ENCODE measurements at regions not wholly inside any gene's neighbourhood (a gene's known extent, or its start where the extent isn't known, plus 50 kb on each side); places are given as distances from the start of the nearest gene placed in this dataset.
"Not testable (repeated sequence)": the region's sequence is repeated elsewhere in the genome, so short reads cannot be mapped to it uniquely, and the experiment has no call there.

DNA sequence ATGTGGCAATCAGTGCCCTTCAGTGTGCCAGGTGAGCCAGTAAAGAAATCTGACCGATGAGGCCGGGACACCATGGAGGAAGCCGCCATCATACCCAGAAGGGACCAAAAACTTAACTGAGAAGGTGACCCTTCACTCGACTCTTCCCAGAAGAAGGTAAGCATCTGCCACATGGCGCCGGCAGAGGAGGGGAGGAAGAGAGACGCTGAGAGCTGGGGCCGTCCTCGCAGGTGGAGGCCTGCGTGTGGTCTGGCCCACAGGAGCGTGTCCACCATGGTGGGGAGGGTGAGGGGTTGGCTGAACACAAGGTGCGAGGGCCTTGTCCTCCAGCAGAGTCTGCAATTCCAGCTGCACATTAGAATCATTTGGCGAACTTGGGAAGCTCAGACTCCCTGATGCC, 513.1 kb upstream of the RAB6C start:
- no peak for DNase-seq

DNA sequence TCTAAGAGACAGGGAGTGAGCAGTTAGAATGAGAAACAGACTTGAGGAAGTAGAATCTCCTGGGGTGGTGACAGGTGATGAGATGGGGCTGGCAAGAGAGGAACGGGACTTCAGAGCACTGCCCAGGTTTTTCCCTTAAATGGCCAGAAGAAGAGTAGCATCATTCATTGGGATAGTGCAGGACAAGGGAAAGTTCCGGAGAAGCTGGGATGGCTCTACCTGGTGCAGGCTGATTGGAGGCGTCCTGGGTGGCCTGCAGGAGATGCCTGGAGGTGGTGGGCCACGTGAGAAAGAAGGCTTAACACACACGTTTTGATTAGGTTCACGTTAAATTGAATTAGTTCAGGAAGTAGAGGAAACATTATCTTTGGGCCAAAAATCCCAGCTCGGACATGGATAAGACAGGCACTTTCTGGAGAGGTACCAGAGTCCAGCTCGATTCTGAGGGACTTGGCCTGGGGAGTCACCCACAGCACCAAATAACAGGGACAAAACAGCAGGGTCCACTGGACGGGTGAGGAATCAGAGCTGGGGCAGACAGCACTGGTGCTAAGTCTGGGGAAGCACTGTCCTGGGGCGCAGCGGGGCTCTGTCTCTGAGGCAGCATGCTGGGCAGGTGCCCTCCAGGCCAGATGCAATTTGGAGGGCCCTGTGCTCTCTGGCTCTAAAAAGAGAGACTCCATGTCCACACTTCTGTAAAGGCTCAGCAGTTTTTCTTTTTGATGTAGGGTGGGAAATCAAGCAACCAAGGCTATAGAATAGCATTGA, 512.3 kb upstream of the RAB6C start:
- no peak for DNase-seq

DNA sequence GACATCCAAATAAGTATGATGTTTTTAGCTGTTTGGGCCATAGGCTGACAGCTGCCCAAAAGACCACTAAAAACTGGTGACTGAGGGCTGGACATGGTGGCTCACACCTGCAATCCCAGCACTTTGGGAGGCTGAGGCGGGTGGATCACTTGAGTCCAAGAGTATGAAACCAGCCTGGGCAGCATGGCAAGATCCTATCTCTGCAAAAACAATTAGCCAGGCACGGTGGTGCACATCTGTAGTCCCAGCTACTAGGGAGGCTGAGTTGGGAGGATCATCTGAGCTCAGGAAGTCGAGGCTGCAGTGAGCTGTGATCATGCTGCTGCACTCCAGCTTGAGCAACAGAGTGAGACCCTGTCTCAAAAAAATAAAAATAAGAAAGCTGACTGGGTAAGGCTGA, 511.5 kb upstream of the RAB6C start:
- DNase-seq, result no peak

DNA sequence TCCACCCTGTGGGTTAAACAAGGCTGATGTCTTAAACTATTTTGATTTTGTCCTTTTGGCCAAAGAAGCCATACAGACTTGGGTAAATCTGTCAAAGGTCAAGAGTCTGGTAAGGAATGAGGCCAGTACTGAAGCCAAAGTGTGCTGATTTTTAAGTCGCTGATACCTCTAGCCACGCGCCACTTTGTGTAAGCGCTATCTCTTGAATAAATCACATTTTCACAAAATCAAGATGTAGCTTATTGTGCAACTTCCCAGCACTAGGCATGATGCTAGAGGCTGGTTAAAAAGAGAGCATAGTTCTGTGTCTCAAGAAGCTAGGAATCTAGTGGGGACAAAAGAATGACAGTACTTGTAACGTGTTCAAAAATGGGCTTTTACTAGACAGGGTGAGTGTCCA, 510.6 kb upstream of the RAB6C start:
- no peak for DNase-seq

DNA sequence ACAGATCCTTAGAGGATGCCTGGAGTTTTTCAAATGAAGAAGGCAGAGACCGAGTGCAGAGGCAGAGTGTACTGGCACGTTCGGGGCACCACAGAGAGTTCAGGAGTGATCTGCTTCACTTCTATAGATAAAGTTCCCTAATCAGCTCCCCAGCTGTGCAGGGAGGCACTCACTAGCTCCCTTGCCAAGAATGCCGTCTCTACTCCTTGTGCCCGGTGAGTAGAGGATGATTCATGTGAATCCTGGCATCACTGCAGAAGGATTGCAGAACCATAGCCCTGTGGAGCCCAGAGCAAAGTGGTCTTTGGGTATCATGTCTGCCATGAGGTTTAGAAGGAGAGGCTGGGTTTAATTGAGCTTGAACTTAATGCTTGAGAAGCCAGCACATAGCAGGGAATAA, 510.1 kb upstream of the RAB6C start:
- no peak for DNase-seq

DNA sequence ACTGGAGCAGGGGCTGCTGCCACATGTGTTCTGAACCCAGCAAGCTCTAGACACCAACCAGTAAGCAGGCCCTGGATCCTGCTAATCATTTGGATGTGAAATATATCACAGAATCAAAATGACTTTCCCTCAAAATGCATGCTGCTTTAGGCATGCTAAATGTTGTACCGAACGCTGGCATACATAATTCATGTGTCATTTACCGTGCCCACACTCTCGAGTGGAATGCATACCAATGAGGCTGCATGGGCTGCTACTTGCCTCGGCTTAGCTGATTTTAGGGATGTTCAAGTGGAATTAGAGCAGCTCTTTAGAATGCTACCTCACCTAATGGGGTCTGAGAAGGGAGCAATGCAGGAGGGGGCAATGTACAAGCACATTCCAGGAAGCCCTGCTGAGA, 509.6 kb upstream of the RAB6C start:
- DNase-seq, result no peak

DNA sequence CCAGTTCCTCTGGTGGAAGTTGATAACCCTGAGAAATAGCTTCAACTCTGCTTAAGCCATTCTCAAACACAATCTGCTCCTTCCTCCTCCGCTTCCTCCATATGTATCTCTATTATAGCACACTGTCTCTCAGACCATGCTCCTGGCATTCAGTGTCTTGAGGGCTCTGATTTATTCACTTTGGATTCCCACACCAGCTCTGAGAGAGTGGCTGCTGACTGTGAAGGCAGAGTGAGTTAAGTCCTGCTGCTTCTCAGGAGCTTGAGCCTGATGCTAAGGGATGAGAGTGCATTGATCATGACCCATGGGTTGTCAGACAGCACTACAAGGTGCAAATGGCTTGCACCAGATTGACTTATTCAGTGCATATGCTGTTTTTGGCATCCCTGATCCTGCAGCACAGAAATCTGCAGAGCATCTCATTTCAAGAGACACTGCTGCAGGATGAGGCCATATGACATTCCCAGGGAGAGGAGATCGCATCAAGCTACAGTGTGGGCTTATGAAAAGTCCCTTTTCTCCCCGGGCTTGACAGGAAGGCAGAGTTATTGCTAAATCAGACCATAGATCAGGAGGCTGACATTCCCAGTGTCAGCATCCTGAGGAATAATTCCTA, 500.5 kb upstream of the RAB6C start:
- DNase-seq, result no peak

DNA sequence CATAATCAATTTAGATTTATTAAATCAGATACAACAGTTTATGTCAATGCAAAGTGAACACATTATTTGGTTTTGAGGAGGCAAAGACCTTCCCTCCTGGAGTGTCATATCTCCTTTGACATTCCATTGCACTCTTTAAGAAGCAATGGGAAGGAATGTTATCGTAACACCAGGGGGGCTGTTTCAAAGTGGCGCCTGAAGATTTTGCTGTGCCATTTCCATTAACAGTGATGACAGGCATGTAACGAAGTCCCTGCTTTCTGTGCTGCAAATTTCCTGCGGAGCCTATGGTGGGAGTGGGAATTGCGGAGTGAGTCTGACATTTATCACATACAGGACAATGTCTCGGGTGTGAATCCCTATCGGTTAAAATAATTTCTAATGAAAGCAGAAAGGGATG, 499.6 kb upstream of the RAB6C start:
- DNase-seq, result no peak

DNA sequence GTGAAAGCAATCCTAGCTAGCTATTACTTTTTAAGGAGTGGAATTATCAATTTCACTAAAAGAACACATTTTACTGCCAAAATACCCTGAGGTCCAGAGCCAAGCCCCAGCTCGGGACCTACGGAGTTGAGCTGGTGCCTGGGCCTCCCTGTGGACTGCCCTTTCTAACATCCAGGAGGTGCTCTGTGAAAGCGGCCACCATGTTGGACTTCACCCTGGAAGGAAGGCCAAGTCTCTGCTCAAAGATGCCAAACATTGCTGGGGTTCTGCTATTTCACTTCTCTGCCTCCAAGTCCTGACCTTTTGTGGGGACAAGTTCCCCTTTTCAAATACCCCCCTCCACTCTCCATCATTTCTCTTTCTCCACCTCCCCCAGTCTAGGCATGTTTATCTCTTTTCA, 498.7 kb upstream of the RAB6C start:
- no peak for DNase-seq

DNA sequence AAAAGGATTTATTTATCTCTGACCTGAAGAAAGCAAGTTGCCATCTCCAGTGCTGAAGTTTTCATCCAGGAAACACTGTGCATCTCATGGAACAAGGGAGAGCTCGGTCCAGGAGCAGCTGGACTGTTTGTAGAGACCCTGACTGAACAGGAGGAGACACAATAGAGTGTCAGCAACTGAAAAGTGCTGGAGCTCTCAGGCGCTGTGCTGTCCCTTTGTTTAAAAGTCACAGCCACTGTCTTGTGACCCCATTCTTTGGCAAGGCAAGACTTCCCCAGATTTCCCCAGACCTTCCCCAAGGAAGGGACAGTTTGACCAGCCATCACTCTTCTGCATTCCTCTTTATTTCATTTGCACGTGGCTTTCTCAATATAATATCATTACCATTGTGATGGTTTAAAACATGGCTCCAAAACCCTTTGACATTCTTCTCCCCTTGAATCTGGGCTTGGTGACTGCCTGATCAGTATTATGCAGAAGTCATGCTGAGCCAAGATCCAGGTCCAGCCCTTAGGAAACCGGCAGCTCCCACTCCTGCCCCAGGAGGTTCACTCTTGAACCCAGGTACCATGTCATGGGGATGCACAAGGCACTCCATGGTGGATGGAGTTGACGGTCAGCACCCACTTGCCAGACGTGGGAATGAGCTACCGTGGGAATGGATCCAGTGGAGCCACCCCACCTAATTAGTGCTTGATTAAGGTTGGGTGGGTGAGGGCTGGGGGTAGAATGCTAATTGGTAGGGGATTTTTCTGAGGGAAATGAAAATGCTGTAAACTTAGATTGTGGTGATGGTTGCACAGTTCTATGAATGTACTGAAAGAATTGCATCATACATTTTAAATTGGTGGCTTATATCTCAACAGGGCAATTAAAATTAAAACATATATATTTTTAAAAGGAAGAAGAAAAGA, 497.9 kb upstream of the RAB6C start:
- no peak for DNase-seq

DNA sequence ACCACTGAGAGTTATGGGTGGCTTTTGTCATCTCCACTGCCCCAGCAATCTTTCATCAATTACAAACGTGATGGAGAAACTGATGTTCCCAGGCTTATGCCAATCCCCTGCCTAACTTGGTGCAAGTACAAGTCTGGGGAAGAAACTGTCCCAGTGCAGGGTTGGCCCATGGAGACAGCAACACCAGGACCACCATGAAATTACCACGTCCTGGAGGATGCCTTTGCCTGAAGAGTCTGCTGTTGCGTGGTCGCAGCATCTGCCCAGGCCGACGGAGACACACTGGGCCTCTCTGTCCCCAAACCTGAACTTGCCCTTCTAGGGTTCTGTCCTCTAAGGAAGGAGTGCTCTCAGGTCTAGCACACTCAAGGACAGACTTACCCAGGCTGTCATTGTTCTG, 496.8 kb upstream of the RAB6C start:
- no peak for DNase-seq

DNA sequence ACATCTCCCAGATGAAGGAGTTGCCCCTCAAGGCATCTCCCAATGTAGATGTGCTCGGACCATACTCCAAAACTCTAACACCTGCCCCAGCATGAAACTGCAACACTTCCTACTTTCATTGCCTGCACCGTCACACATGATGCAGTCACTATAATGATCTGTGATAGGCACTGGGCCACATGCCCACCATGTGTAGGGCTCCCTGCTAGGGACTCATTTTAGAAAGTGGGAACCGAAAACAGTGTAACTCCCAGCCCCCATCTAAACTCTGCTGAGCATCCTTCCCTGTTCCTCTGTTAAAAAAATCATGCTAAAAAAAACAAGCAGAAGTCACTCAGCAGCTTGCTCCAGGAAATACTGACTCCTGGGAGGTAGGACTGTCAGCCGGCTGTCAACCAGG, 496.1 kb upstream of the RAB6C start:
- peak; percentile 13 for DNase-seq

DNA sequence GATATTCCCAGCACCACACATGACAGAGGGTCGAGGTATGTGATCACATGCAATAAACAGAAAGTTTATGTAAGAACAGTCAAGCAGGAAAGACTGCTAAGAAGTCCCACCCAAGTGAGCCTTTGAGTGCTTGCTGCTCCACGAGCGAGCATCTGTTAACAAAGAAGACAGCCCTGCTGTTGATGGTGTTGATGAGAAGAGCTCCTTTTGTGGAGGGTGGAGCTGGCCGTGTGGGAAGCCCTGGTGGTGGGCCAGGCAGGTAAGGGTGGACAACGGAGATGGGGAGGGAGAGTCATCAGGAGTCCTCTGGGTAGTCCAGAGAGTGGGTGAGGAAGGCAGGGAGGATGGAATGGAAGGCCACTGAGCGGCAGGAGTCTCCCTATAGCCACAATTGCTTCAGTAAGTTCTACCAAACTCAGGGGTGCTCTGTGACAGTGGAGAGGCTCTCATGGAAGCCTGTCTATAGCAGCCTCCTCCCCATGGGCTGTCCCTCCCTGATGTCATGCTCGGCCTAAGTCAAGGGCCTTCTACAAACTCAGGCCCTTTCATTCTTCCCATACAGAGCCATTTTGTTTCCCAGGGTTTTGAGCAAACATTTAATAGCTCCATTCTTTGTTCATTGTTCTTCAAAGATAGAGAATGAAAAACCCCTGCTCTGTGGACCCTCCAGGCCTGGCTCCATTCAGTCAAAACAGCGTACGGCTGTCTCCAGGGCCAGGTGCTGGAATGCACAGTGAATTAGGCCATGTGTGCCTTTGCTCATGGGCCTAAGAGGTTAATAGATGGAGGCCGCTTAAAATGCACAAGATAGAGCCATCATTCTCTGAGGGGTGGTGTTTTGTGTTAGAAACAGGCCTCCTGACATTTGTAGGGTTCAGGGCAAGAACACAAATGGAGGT, 494.2 kb upstream of the RAB6C start:
- DNase-seq, result no peak

DNA sequence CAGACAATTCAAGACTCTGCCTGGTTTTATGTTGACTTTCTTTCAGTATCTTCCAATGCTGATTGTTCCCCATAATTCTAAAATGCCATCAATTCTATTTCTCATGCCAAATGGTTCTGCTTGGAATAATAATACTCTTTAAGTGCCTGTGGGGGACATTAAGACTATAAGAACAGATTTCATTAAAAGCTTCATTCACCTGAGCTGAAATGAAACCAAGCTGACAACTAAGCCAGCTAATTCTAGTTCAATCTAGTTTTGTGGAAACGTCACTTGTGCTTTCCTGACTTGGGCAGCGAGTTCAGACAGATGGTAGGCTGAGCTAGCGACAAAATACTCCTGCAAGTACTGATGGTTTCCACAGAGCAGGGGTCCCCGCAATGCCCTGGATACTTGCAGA, 491.1 kb upstream of the RAB6C start:
- DNase-seq, result no peak

DNA sequence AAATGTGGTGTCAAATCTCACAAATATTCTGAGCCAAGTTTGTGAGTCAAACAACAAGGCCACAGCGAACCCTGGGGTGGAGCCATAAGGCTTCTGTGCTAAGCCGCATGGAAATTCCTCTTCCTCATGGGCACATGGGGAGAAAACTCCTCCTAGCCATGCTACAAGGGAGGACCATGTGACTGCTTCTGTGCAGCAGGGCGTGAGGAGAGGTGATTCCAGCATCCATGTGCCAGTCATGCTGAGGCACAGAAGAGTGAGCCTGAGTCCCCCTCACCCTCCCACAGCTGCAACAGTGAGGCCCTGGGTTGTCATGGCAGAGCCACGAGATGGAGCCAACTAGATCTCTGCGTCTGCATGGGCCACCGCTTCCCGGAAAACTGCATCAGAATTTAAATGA, 488.8 kb upstream of the RAB6C start:
- no peak for DNase-seq

DNA sequence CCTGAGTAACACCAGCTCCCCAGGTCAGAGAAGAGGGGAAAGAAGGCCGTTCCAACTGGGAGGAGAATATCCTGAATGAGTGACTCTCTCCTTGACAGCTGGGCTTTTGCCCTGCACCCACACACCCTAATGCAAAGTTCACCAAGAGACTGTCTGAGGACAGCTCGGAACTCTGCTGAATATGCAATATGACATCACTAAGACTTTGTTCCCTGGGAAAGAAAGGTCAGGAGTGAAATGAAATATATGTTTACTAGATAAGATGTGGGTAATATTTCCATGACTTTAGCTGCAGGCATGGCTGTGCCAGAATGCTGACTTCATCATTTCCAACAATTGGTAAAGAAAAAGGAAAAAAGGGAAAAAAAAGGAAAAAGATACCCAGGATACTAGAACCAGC, 488.2 kb upstream of the RAB6C start:
- no peak for DNase-seq

DNA sequence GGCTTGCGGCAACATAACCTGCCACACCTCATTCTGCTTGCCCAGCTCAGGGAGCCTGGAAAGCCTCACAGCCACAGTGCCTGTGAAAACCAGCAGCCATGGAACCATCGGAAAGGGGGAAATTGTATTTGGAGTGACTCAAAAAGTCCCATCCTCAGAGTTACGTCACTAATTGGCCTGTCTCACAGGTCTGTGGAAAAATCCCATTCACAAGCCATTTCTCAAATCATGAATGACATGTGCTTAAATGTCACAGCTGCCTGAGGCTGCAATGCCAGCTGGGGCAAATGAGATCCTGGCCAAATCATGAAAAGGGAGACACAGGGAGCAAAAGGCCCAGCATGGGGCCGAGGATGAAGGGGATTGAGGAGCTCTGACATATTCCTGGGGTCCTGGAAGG, 486.9 kb upstream of the RAB6C start:
- DNase-seq, result no peak

DNA sequence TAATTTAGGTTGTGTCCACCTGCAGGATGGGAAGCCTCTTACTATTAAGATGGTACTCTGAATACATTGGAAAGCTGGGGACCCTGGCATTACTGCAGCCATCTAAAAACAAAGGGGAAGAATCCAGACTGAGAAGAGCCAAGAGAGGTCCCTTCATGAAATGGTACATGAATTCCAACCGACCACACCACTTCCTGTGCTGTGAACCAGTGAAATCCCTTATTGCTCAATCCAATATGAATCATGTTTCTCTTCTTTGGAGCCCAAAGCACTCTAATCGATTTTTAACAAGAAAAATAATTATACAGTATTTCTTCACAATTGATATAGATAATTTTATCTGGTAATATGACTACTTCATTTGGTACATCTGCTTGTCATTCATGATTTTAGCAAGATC, 479.7 kb upstream of the RAB6C start:
- no peak for DNase-seq

DNA sequence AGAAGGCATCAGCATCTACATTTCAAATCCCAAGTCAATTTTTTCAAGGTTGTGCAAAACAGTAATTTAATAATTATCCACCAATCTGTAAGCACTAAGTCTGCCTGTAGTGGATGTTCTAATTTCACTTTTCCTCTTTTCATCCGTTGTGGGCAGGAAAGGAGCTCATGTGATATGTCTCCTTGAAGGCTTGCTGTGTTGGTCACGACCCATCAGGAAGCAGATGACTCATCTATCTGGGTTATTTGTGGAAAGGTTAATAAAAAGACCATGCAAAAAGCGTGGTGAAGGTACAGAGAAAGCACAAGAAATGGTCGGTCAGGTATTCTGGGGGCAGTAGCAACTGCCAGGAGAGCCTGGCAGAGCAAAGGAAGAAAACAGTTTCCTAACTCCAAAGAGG, 476.7 kb upstream of the RAB6C start:
- no peak for DNase-seq

DNA sequence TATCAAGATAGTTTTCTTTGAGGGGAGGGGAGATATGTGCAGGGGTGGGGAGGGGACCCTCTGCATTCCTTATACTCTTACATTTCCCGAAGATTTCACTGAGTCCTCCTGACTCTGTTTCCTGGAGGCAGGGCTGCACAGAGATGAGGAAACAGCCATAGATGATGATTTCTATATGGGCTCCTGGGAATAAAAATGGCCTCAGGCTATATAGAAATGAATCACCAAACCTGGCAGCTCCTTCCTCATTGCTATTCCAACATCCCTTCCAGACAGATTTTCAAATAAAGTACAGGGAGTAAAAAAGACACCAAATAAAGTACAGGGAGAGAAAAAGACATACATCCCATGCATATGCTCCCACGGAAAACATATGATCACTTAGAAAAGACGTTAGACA, 474.8 kb upstream of the RAB6C start:
- no peak for DNase-seq

DNA sequence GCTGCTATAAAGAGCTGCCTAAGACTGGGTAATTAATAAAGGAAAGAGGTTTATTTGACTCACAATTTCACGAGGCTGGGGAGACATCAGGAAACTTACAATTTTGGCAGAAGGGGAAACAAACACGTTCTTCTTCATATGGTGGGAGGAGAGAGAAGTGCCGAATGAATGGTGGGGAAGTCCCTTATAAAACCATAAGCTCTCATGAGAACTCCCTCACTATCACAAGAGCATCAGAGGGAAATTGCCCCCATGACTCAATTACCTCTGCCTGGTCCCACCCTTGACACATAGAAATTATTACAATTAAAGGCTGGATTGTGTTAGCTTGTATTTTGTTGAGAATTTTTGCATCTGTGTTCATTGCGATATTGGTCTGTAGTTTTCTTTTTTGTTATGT, 460.5 kb upstream of the RAB6C start:
- no peak for DNase-seq

DNA sequence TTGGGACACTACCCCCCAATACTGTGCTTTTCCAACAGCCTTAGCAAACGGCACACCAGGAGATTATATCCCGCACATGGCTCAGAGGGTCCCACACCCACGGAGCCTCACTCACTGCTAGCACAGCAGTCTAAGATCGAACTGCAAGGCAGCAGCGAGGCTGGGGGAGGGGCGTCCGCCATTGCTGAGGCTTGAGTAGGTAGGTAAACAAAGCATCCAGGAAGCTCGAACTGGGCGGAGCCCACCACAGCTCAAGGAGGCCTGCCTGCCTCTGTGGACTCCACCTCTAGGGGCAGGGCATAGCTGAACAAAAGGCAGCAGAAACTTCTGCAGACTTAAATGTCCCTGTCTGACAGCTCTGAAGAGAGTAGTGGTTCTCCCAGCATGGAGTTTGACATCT, 447.3 kb upstream of the RAB6C start:
- not testable (repeated sequence) for DNase-seq

DNA sequence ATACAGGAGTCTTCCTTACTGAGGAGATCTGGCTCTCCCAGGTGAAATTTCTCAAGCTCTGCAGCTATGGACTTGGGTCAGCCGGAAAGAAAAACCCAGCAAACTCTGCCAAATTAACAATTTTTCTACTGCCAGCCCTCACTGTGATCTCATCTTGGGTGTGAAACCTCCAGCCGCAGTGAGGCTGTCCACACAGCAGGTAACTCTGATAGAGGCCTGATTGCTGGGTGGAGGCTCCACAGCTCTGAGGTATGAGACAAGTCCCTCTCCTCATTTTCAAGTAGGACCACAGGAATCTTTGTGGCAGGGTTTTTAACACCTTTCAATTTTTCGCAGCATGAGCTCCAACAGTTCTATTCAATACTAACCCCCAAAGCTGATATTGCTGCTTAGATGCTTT, 430.6 kb upstream of the RAB6C start:
- no peak for DNase-seq
